ENCODE measurements at regions not wholly inside any gene's neighbourhood (a gene's known extent, or its start where the extent isn't known, plus 50 kb on each side); places are given as distances from the start of the nearest gene placed in this dataset.

- no peaks in the 10 kb centered on the region for H3K36me3 ChIP-seq (ENCODE audit: control insufficient read depth in 2 of 2, insufficient read depth in 2 of 2, low read length in 1 of 2)
- no peak overlapping the region for H3K9ac ChIP-seq (ENCODE audit: control insufficient read depth, insufficient read depth, low read length)
- peaks cover 0 to 2% of the 10 kb centered on the region in 2 experiments; a peak in 1 of 4 replicates for H3K27me3 ChIP-seq (replicated peaks in 1 of 2; ENCODE audit: control insufficient read depth in 2 of 2, insufficient read depth in 2 of 2, low read length in 1 of 2)
- TF ChIP-seq IKZF1 (conservative IDR thresholded peaks at IDR 0.05) (no peak), ZNF622 (IDR thresholded peaks at IDR 0.05) (no peak), USF2 (IDR thresholded peaks at IDR 0.05; ENCODE audit: borderline replicate concordance, low read depth, low read length) (no peak), GABPA (IDR thresholded peaks at IDR 0.05; ENCODE audit: low read depth) (no peak), WRNIP1 (IDR thresholded peaks at IDR 0.05; ENCODE audit: borderline replicate concordance, low read depth, low read length) (no peak), PRDM15 (CRISPR knock-in tag; IDR thresholded peaks at IDR 0.05) (no peak), TCF7 (IDR thresholded peaks at IDR 0.05; ENCODE audit: borderline replicate concordance) (no peak), ZBTB11 (CRISPR knock-in tag; IDR thresholded peaks at IDR 0.05) (no peak), IRF3 (IDR thresholded peaks at IDR 0.05) (no peak)
- TF ChIP-seq, protein P1, sequence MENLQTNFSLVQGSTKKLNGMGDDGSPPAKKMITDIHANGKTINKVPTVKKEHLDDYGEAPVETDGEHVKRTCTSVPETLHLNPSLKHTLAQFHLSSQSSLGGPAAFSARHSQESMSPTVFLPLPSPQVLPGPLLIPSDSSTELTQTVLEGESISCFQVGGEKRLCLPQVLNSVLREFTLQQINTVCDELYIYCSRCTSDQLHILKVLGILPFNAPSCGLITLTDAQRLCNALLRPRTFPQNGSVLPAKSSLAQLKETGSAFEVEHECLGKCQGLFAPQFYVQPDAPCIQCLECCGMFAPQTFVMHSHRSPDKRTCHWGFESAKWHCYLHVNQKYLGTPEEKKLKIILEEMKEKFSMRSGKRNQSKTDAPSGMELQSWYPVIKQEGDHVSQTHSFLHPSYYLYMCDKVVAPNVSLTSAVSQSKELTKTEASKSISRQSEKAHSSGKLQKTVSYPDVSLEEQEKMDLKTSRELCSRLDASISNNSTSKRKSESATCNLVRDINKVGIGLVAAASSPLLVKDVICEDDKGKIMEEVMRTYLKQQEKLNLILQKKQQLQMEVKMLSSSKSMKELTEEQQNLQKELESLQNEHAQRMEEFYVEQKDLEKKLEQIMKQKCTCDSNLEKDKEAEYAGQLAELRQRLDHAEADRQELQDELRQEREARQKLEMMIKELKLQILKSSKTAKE (IDR thresholded peaks at IDR 0.05; ENCODE audit: low read depth, poor library complexity, severe bottlenecking): no peak
- no peaks in the 10 kb centered on the region for H3K79me2 ChIP-seq (ENCODE audit: control insufficient read depth, insufficient read depth, low read length)
- H3K4me3 ChIP-seq: no peak overlapping the region
- BruUV-seq (replicated peaks): no TSS peak
- H2AFZ ChIP-seq (ENCODE audit: control insufficient read depth, low read depth, low read length): no peak overlapping the region
- no peaks in the 10 kb centered on the region for H3K9me3 ChIP-seq (replicated peaks; ENCODE audit: control insufficient read depth, insufficient read depth, low read length)
- H4K20me1 ChIP-seq (ENCODE audit: control insufficient read depth, insufficient read depth): no peaks in the 10 kb centered on the region
- intact Hi-C loops (cut with micrococcal nuclease; ENCODE audit: unreplicated experiment): no loop called here
- no peak overlapping the region for H3K4me2 ChIP-seq (ENCODE audit: control insufficient read depth, insufficient read depth)
- WGBS (ENCODE audit: insufficient coverage, insufficient replicate concordance, low lambda C conversion rate, missing lambda C conversion rate): 16% methylated on average over 6 of the region's 6 CpGs
- FAIRE-seq (no peak), ATAC-seq (no peak), DNase-seq (ENCODE audit: low read depth, low spot score) (no peak)
- ChIA-PET SMC1A (ENCODE audit: uncharacterized antibody, unreplicated experiment) (no interaction called here), POLR2A (no interaction called here), RAD21 (ENCODE audit: unreplicated experiment) (no interaction called here), CTCF (no interaction called here)
- H3K4me1 ChIP-seq (ENCODE audit: control insufficient read depth, insufficient read depth, low read length): no peaks in the 10 kb centered on the region
- in situ Hi-C loops (cut with MboI): no loop called here
- no peak overlapping the region for H3K27ac ChIP-seq (ENCODE audit: control insufficient read depth, insufficient read depth)
Measured at GRCh38 chr12:105449431-105449830, 118.9 kb downstream of the C12orf75 start.
